H9 (cell line): ENCODE measurements at regions not wholly inside any gene's neighbourhood (a gene's known extent, or its start where the extent isn't known, plus 50 kb on each side); places are given as distances from the start of the nearest gene placed in this dataset.

Source experiments
- DNase-seq: peaks from one replicate; pipeline ENCODE4 v3.0.0-alpha.2; 2017
- H2AFZ ChIP-seq: one replicate; pipeline ENCODE4 v1.6.1; 2013; ENCODE audit warnings: mild to moderate bottlenecking, low read length, control low read depth, moderate library complexity
- H2AK5ac ChIP-seq: 2 replicates; pipeline ENCODE4 v1.6.1; 2013; ENCODE audit warnings: low read length, control low read depth, mixed read lengths; ENCODE audit not compliant: insufficient read length
- H2BK120ac ChIP-seq: one replicate; pipeline ENCODE4 v1.6.1; 2013; ENCODE audit warnings: low read depth, mild to moderate bottlenecking, low read length, control low read depth, inconsistent platforms; ENCODE audit not compliant: poor library complexity, severe bottlenecking
- H2BK12ac ChIP-seq: 2 replicates; pipeline ENCODE4 v1.6.1; 2013; ENCODE audit warnings: low read length, control low read depth, mixed read lengths, low read depth; ENCODE audit not compliant: insufficient read length
- H2BK15ac ChIP-seq: 2 replicates; pipeline ENCODE4 v1.6.1; 2013; ENCODE audit warnings: low read depth, low read length, control low read depth
- H2BK20ac ChIP-seq: one replicate; pipeline ENCODE4 v1.6.1; 2013; ENCODE audit warnings: low read depth, mild to moderate bottlenecking, low read length, control low read depth, inconsistent platforms; ENCODE audit not compliant: poor library complexity, severe bottlenecking
- H2BK5ac ChIP-seq: 2 replicates; pipeline ENCODE4 v1.6.1; 2013; ENCODE audit warnings: low read length, control low read depth, mixed read lengths; ENCODE audit not compliant: insufficient read length
- H3K14ac ChIP-seq: 2 replicates; pipeline ENCODE4 v1.6.1; 2013; ENCODE audit warnings: low read length, control low read depth; ENCODE audit not compliant: insufficient read depth
- H3K18ac ChIP-seq: 2 replicates; pipeline ENCODE4 v1.6.1; 2013; ENCODE audit warnings: low read depth, mild to moderate bottlenecking, mixed read lengths, low read length, control low read depth; ENCODE audit not compliant: insufficient read length
- H3K23ac ChIP-seq: 2 replicates; pipeline ENCODE4 v1.6.1; 2013; ENCODE audit warnings: low read length, control low read depth, mixed read lengths, low read depth; ENCODE audit not compliant: insufficient read length
- H3K23me2 ChIP-seq: 2 replicates; pipeline ENCODE4 v1.6.1; 2013; ENCODE audit warnings: low read depth, mild to moderate bottlenecking, mixed read lengths, low read length, control low read depth; ENCODE audit not compliant: insufficient read length, poor library complexity, severe bottlenecking
- H3K27ac ChIP-seq: 2 replicates; pipeline ENCODE4 v1.5.1; 2013; ENCODE audit warnings: low read length, control low read depth, mixed read lengths, low read depth; ENCODE audit not compliant: insufficient read length
- H3K27me3 ChIP-seq: 2 replicates; pipeline ENCODE4 v1.6.1; 2013; ENCODE audit warnings: low read length, control low read depth, inconsistent platforms; ENCODE audit not compliant: insufficient read depth
- H3K4ac ChIP-seq: 2 replicates; pipeline ENCODE4 v1.6.1; 2013; ENCODE audit warnings: low read depth, mild to moderate bottlenecking, control low read depth, inconsistent platforms, low read length, moderate library complexity
- H3K4me1 ChIP-seq: 2 replicates; pipeline ENCODE4 v1.6.1; 2013; ENCODE audit warnings: low read length, control low read depth, inconsistent platforms; ENCODE audit not compliant: insufficient read depth
- H3K4me2 ChIP-seq: 2 replicates; pipeline ENCODE4 v1.6.1; 2013; ENCODE audit warnings: low read length, control low read depth, mixed read lengths; ENCODE audit not compliant: insufficient read length, insufficient read depth
- H3K56ac ChIP-seq: 2 replicates; pipeline ENCODE4 v1.6.1; 2013; ENCODE audit warnings: low read depth, mild to moderate bottlenecking, mixed read lengths, low read length, control low read depth; ENCODE audit not compliant: insufficient read length
- H3K79me1 ChIP-seq: 2 replicates; pipeline ENCODE4 v1.6.1; 2013; ENCODE audit warnings: low read depth, mild to moderate bottlenecking, moderate library complexity, low read length, control low read depth, inconsistent platforms; ENCODE audit not compliant: insufficient read depth, poor library complexity, severe bottlenecking
- H3K79me2 ChIP-seq: 2 replicates; pipeline ENCODE4 v1.6.1; 2013; ENCODE audit warnings: low read length, control low read depth, inconsistent platforms; ENCODE audit not compliant: insufficient read depth
- H3K9ac ChIP-seq: 2 replicates; pipeline ENCODE4 v1.6.1; 2013; ENCODE audit warnings: low read length, control low read depth, mixed read lengths; ENCODE audit not compliant: insufficient read length; ENCODE audit errors: extremely low read depth
- H3K9me3 ChIP-seq: one replicate; pipeline ENCODE4 v1.6.1; 2013; ENCODE audit warnings: low read depth, low read length, inconsistent platforms; ENCODE audit not compliant: control insufficient read depth
- H3T11ph ChIP-seq: one replicate; pipeline ENCODE4 v1.6.1; 2013; ENCODE audit warnings: mild to moderate bottlenecking, low read length, control low read depth, inconsistent platforms
- H4K20me1 ChIP-seq: one replicate; pipeline ENCODE4 v1.6.1; 2013; ENCODE audit not compliant: control insufficient read depth, insufficient read length, insufficient read depth
- H4K5ac ChIP-seq: 2 replicates; pipeline ENCODE4 v1.6.1; 2013; ENCODE audit warnings: low read depth, mild to moderate bottlenecking, mixed read lengths, low read length, control low read depth; ENCODE audit not compliant: insufficient read length
- H4K8ac ChIP-seq: replicated peaks from 2 replicates; pipeline ENCODE4 v1.6.1; 2013; ENCODE audit warnings: low read length, control low read depth, mixed read lengths, low read depth; ENCODE audit not compliant: insufficient read length
- H4K91ac ChIP-seq: 2 replicates; pipeline ENCODE4 v1.6.1; 2013; ENCODE audit warnings: low read depth, mild to moderate bottlenecking, moderate library complexity, mixed read lengths, low read length, control low read depth; ENCODE audit not compliant: insufficient read length
- H3K27ac Mint-ChIP-seq, 3 experiments: 2 replicates in 2 of 3; 3 replicates in 1 of 3; pipeline ENCODE4 v1.8.0; 2020 to 2021; ENCODE audit warnings: mixed read lengths in 3 of 3, mild to moderate bottlenecking in 1 of 3, moderate library complexity in 1 of 3
- H3K27me3 Mint-ChIP-seq: 2 replicates; pipeline ENCODE4 v1.8.0; 2021; ENCODE audit warnings: low read depth, mild to moderate bottlenecking, moderate library complexity, mixed read lengths
- H3K36me3 Mint-ChIP-seq, 3 experiments: 2 replicates in 2 of 3; 3 replicates in 1 of 3; pipeline ENCODE4 v1.8.0; 2020 to 2021; ENCODE audit warnings: low read depth in 3 of 3, mixed read lengths in 3 of 3; ENCODE audit not compliant: insufficient read depth in 1 of 3
- H3K4me1 Mint-ChIP-seq, 2 experiments: 2 replicates each; pipeline ENCODE4 v1.8.0; 2020; ENCODE audit warnings: mixed read lengths in 2 of 2
- H3K4me3 Mint-ChIP-seq, 2 experiments: 2 replicates in 1 of 2; 3 replicates in 1 of 2; pipeline ENCODE4 v1.8.0; 2020 to 2021; ENCODE audit warnings: mild to moderate bottlenecking in 2 of 2, mixed read lengths in 2 of 2, moderate library complexity in 1 of 2
- H3K9me3 Mint-ChIP-seq, 2 experiments: 2 replicates in 1 of 2; 3 replicates in 1 of 2; pipeline ENCODE4 v1.8.0; 2020; ENCODE audit warnings: mild to moderate bottlenecking in 2 of 2, mixed read lengths in 2 of 2, moderate library complexity in 1 of 2
- TF ChIP-seq, protein P1 (sequence below): fragments of 200-600 bp; sonication (generic); conservative IDR thresholded peaks from 3 replicates; pipeline ENCODE4 v1.8.0; 2021; ENCODE audit warnings: antibody characterized with exemption, mild to moderate bottlenecking

DNA sequence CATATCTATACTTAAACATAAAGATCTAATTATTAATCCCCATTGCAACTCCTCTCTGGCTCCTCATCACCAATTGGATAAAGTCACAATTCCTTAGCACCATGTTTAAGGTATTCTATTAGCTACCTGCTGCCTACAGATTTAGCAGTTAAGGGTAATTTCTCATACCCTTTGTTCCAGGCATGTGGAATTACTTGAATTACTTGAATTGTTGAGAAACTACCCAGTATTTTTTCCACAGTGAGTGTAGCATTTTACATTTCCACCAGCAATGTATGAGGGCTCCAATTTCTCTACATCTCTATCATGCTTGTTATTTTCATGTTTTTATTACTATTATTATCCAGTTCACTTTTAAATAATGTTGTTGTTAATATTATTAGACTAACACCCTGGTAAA, 86.4 kb downstream of the P2RY1 start:
- TF ChIP-seq, protein P1, sequence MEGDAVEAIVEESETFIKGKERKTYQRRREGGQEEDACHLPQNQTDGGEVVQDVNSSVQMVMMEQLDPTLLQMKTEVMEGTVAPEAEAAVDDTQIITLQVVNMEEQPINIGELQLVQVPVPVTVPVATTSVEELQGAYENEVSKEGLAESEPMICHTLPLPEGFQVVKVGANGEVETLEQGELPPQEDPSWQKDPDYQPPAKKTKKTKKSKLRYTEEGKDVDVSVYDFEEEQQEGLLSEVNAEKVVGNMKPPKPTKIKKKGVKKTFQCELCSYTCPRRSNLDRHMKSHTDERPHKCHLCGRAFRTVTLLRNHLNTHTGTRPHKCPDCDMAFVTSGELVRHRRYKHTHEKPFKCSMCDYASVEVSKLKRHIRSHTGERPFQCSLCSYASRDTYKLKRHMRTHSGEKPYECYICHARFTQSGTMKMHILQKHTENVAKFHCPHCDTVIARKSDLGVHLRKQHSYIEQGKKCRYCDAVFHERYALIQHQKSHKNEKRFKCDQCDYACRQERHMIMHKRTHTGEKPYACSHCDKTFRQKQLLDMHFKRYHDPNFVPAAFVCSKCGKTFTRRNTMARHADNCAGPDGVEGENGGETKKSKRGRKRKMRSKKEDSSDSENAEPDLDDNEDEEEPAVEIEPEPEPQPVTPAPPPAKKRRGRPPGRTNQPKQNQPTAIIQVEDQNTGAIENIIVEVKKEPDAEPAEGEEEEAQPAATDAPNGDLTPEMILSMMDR, result no peak
- Histone ChIP-seq H2AFZ (no peak overlapping the region), H4K5ac (no peak overlapping the region), H3K27ac (no peak overlapping the region), H2BK20ac (no peak overlapping the region), H3K23me2 (no peaks in the 10 kb centered on the region), H2BK120ac (no peak overlapping the region), H4K91ac (no peak overlapping the region), H3K18ac (no peak overlapping the region), H3K79me1 (no peaks in the 10 kb centered on the region), H3K9ac (no peak overlapping the region), H3K4ac (no peak overlapping the region), H3K23ac (no peak overlapping the region), H3K56ac (no peak overlapping the region), H3T11ph (no peak overlapping the region), H3K27me3 (no peaks in the 10 kb centered on the region), H2AK5ac (no peak overlapping the region), H2BK5ac (no peak overlapping the region), H3K14ac (no peak overlapping the region), H4K20me1 (no peaks in the 10 kb centered on the region), H2BK12ac (no peak overlapping the region), H4K8ac (no peak overlapping the region), H3K4me2 (no peak overlapping the region), H3K9me3 (no peaks in the 10 kb centered on the region), H2BK15ac (no peak overlapping the region), H3K79me2 (no peaks in the 10 kb centered on the region), H3K4me1 (no peaks in the 10 kb centered on the region)
- Mint-ChIP-seq H3K27ac (no peak overlapping the region), H3K9me3 (no peaks in the 10 kb centered on the region), H3K36me3 (no peaks in the 10 kb centered on the region), H3K4me3 (no peak overlapping the region), H3K27me3 (no peaks in the 10 kb centered on the region), H3K4me1 (no peaks in the 10 kb centered on the region)
- DNase-seq, result no peak
